H1 (cell line): ENCODE measurements at regions not wholly inside any gene's neighbourhood (a gene's known extent, or its start where the extent isn't known, plus 50 kb on each side); places are given as distances from the start of the nearest gene placed in this dataset.

Experiments
- CTCF ChIA-PET: fragments of 300-600 bp; sonication (Branson Sonifier 250); formaldehyde crosslinking; loops from one replicate; lab custom pipeline; 2021; ENCODE audit not compliant: partially characterized antibody; lab: Charles Lee
- POLR2A ChIA-PET: fragments of 300-600 bp; sonication (Branson Sonifier 250); formaldehyde crosslinking; loops from one replicate; lab custom pipeline; 2021; ENCODE audit warnings: inconsistent platforms; ENCODE audit not compliant: partially characterized antibody; lab: Charles Lee
- DNase-seq, 2 experiments: peaks; one replicate each; pipeline versions ENCODE4 v3.0.0 to v3.0.0-alpha.2; 2010 to 2022; ENCODE audit warnings: low spot score in 2 of 2, low read depth in 1 of 2, mixed read lengths in 1 of 2
- FAIRE-seq: peaks from 2 replicates; lab custom pipeline; 2011; peaks lifted over from hg19 to GRCh38; lab: Jason Lieb, UNC
- H2AFZ ChIP-seq: 2 replicates; pipeline ENCODE4 v1.8.1; 2012; ENCODE audit warnings: low read length, inconsistent platforms
- H2AK5ac ChIP-seq: 2 replicates; pipeline ENCODE4 v1.6.1; 2013; ENCODE audit warnings: low read depth, low read length
- H2BK120ac ChIP-seq: replicated peaks from 2 replicates; pipeline ENCODE3; 2013; ENCODE audit warnings: low read depth, low read length, inconsistent platforms
- H2BK12ac ChIP-seq: 2 replicates; pipeline ENCODE4 v1.6.1; 2013; ENCODE audit warnings: low read depth, low read length
- H2BK15ac ChIP-seq: 2 replicates; pipeline ENCODE4 v1.6.1; 2013; ENCODE audit warnings: low read length
- H2BK20ac ChIP-seq: 2 replicates; pipeline ENCODE4 v1.6.1; 2013; ENCODE audit warnings: low read length
- H2BK5ac ChIP-seq: 2 replicates; pipeline ENCODE4 v1.6.1; 2013; ENCODE audit warnings: low read depth, low read length
- H3K14ac ChIP-seq: 2 replicates; pipeline ENCODE4 v1.6.1; 2013; ENCODE audit warnings: inconsistent platforms; ENCODE audit not compliant: insufficient read length
- H3K18ac ChIP-seq: 2 replicates; pipeline ENCODE4 v1.6.1; 2013; ENCODE audit warnings: low read length; ENCODE audit errors: extremely low read depth
- H3K23ac ChIP-seq: 2 replicates; pipeline ENCODE4 v1.6.1; 2013; ENCODE audit warnings: inconsistent platforms; ENCODE audit not compliant: insufficient read length
- H3K23me2 ChIP-seq: 2 replicates; pipeline ENCODE4 v1.6.1; 2013; ENCODE audit warnings: low read depth, low read length
- H3K27ac ChIP-seq: 2 replicates; pipeline ENCODE4 v1.6.1; 2011; ENCODE audit warnings: low read depth, low read length, inconsistent platforms
- H3K27me3 ChIP-seq, 4 experiments: replicated peaks in 1 of 4; 1 replicate in 1 of 4; 2 replicates in 3 of 4; pipeline versions ENCODE4 v1.6.1 to v1.8.1; 2011 to 2013; ENCODE audit warnings: low read length in 3 of 4, mild to moderate bottlenecking in 3 of 4, inconsistent platforms in 2 of 4, mixed read lengths in 2 of 4, moderate library complexity in 1 of 4; ENCODE audit not compliant: control insufficient read depth in 3 of 4, insufficient read depth in 3 of 4; ENCODE audit errors: extremely low read depth in 1 of 4
- H3K36me3 ChIP-seq, 4 experiments: 2 replicates each; pipeline versions ENCODE4 v1.6.1 to v1.8.1; 2011 to 2013; ENCODE audit warnings: mild to moderate bottlenecking in 4 of 4, low read length in 3 of 4, moderate library complexity in 2 of 4, control low read depth in 1 of 4, inconsistent platforms in 1 of 4; ENCODE audit not compliant: insufficient read depth in 4 of 4, control insufficient read depth in 2 of 4
- H3K4ac ChIP-seq: replicated peaks from 2 replicates; pipeline ENCODE3; 2013; ENCODE audit warnings: low read length, low read depth, mixed read lengths, inconsistent platforms; ENCODE audit not compliant: insufficient read length
- H3K4me1 ChIP-seq, 4 experiments: replicated peaks in 1 of 4; 1 replicate in 1 of 4; 2 replicates in 3 of 4; pipeline versions ENCODE4 v1.6.1 to v1.8.1; 2011 to 2013; ENCODE audit warnings: low read length in 3 of 4, inconsistent platforms in 2 of 4, mixed read lengths in 1 of 4; ENCODE audit not compliant: insufficient read depth in 4 of 4, control insufficient read depth in 3 of 4
- H3K4me2 ChIP-seq, 2 experiments: 2 replicates each; pipeline versions ENCODE4 v1.6.1 to v1.8.1; 2011 to 2013; ENCODE audit warnings: low read depth in 2 of 2, low read length in 2 of 2, control low read depth in 1 of 2, inconsistent platforms in 1 of 2, mild to moderate bottlenecking in 1 of 2; ENCODE audit not compliant: insufficient read depth in 1 of 2
- H3K4me3 ChIP-seq, 4 experiments: fragments of 200-600, 300-600 bp in 1 of 4; sonication (generic), shearing (Covaris generic), sonication (Bioruptor Twin) in 1 of 4; 2 replicates each; pipeline versions ENCODE4 v1.5.1 to v1.8.1; 2011 to 2016; ENCODE audit warnings: low read length in 4 of 4, low read depth in 3 of 4, control low read depth in 2 of 4, inconsistent platforms in 2 of 4, mild to moderate bottlenecking in 2 of 4, mixed read lengths in 1 of 4, moderate library complexity in 1 of 4; ENCODE audit not compliant: insufficient read depth in 2 of 4; ENCODE audit errors: extremely low read depth in 1 of 4
- H3K56ac ChIP-seq: replicated peaks from 2 replicates; pipeline ENCODE3; 2013; ENCODE audit warnings: low read depth, mild to moderate bottlenecking, mixed read lengths, low read length, inconsistent platforms; ENCODE audit not compliant: insufficient read length
- H3K79me1 ChIP-seq: 2 replicates; pipeline ENCODE4 v1.6.1; 2013; ENCODE audit warnings: low read depth, low read length, control low read depth
- H3K79me2 ChIP-seq, 2 experiments: 2 replicates each; pipeline versions ENCODE4 v1.6.1 to v1.8.1; 2012 to 2013; ENCODE audit warnings: low read length in 2 of 2, mild to moderate bottlenecking in 2 of 2, inconsistent platforms in 1 of 2; ENCODE audit not compliant: insufficient read depth in 2 of 2, control insufficient read depth in 1 of 2
- H3K9ac ChIP-seq, 4 experiments: replicated peaks in 1 of 4; 1 replicate in 1 of 4; 2 replicates in 3 of 4; pipeline versions ENCODE4 v1.6.1 to v1.8.1; 2011 to 2013; ENCODE audit warnings: low read depth in 3 of 4, low read length in 3 of 4, control low read depth in 2 of 4, mild to moderate bottlenecking in 2 of 4, moderate library complexity in 2 of 4, inconsistent platforms in 1 of 4; ENCODE audit errors: extremely low read depth in 1 of 4
- H3K9me3 ChIP-seq, 2 experiments: 2 replicates each; pipeline versions ENCODE4 v1.6.1 to v1.8.1; 2012 to 2013; ENCODE audit warnings: mild to moderate bottlenecking in 2 of 2, moderate library complexity in 2 of 2, control low read depth in 1 of 2, inconsistent platforms in 1 of 2, low read depth in 1 of 2, low read length in 1 of 2, mixed read lengths in 1 of 2; ENCODE audit not compliant: insufficient read depth in 2 of 2
- H4K20me1 ChIP-seq, 2 experiments: replicated peaks in 1 of 2; 2 replicates each; pipeline versions ENCODE3 to v1.8.1; 2011 to 2013; ENCODE audit warnings: inconsistent platforms in 2 of 2, low read length in 2 of 2, mild to moderate bottlenecking in 1 of 2; ENCODE audit not compliant: insufficient read depth in 2 of 2, control insufficient read depth in 1 of 2
- H4K5ac ChIP-seq: 2 replicates; pipeline ENCODE4 v1.6.1; 2013; ENCODE audit warnings: low read length, low read depth, mixed read lengths, inconsistent platforms; ENCODE audit not compliant: insufficient read length
- H4K8ac ChIP-seq: 2 replicates; pipeline ENCODE4 v1.8.0; 2013; ENCODE audit warnings: mild to moderate bottlenecking, moderate library complexity, low read length, inconsistent platforms; ENCODE audit not compliant: insufficient read depth; ENCODE audit errors: extremely low read depth
- H4K91ac ChIP-seq: replicated peaks from 2 replicates; pipeline ENCODE3; 2013; ENCODE audit warnings: low read length, mixed read lengths, inconsistent platforms; ENCODE audit not compliant: insufficient read length
- CBX8 ChIP-seq: fragments of 300-800, 300-1000 bp; sonication (generic); IDR thresholded peaks from 2 replicates; pipeline ENCODE4 v1.7.1; 2016; ENCODE audit warnings: low read depth, low read length, borderline replicate concordance
- CHD1 ChIP-seq: IDR thresholded peaks from 2 replicates; pipeline ENCODE4 v1.6.1; 2012; ENCODE audit warnings: low read depth, low read length, improper control_type of control experiment
- EP300 ChIP-seq, 2 experiments: IDR thresholded peaks; 1 replicate in 1 of 2; 2 replicates in 1 of 2; pipeline ENCODE4 v1.6.1; 2011 to 2012; ENCODE audit warnings: low read depth in 2 of 2, low read length in 2 of 2, mild to moderate bottlenecking in 2 of 2, borderline replicate concordance in 1 of 2, inconsistent platforms in 1 of 2, moderate library complexity in 1 of 2
- HDAC2 ChIP-seq, 2 experiments: fragments of 300-600 bp in 1 of 2; sonication (generic) in 1 of 2; IDR thresholded peaks; 2 replicates each; pipeline ENCODE4 v1.6.1; 2011 to 2012; ENCODE audit warnings: low read depth in 2 of 2, low read length in 2 of 2, mild to moderate bottlenecking in 2 of 2, moderate library complexity in 2 of 2, borderline replicate concordance in 1 of 2, inconsistent platforms in 1 of 2
- JUND ChIP-seq: IDR thresholded peaks from 2 replicates; pipeline ENCODE4 v1.6.1; 2011; ENCODE audit warnings: mild to moderate bottlenecking, improper control_type of control experiment, low read length
- KDM5A ChIP-seq: fragments of 200-600 bp; IDR thresholded peaks from 2 replicates; pipeline ENCODE4 v1.7.1; 2012; ENCODE audit warnings: mild to moderate bottlenecking, low read length, inconsistent platforms, mixed read lengths
- RBBP5 ChIP-seq: IDR thresholded peaks from 2 replicates; pipeline ENCODE4 v1.7.1; 2012; ENCODE audit warnings: low read depth, mild to moderate bottlenecking, inconsistent platforms, low read length, moderate library complexity, borderline replicate concordance
- SAP30 ChIP-seq: fragments of 300-600 bp; sonication (generic); IDR thresholded peaks from 2 replicates; pipeline ENCODE4 v1.7.1; 2012; ENCODE audit warnings: low read length, moderate library complexity, mild to moderate bottlenecking, inconsistent platforms; ENCODE audit not compliant: insufficient read depth, insufficient replicate concordance
- SP1 ChIP-seq: IDR thresholded peaks from 2 replicates; pipeline ENCODE4 v1.6.1; 2011; ENCODE audit warnings: low read depth, low read length
- SP2 ChIP-seq: IDR thresholded peaks from 2 replicates; pipeline ENCODE4 v1.6.1; 2012; ENCODE audit warnings: mild to moderate bottlenecking, low read length, inconsistent platforms
- SP4 ChIP-seq: IDR thresholded peaks from 2 replicates; pipeline ENCODE4 v1.6.1; 2012; ENCODE audit warnings: low read length, inconsistent platforms
- SRF ChIP-seq: IDR thresholded peaks from 2 replicates; pipeline ENCODE4 v1.6.1; 2011; ENCODE audit warnings: mild to moderate bottlenecking, low read depth, low read length, moderate library complexity
- SUZ12 ChIP-seq: fragments of 200-600 bp; sonication (generic); IDR thresholded peaks from 2 replicates; pipeline ENCODE4 v1.6.1; 2012; ENCODE audit warnings: mild to moderate bottlenecking, inconsistent platforms, low read length, moderate library complexity, mixed read lengths
- TAF7 ChIP-seq: optimal IDR thresholded peaks from 2 replicates; pipeline ENCODE3; 2011; ENCODE audit warnings: low read depth, mild to moderate bottlenecking, inconsistent platforms, low read length, moderate library complexity, borderline replicate concordance
- TCF12 ChIP-seq: IDR thresholded peaks from 2 replicates; pipeline ENCODE4 v1.6.1; 2011; ENCODE audit warnings: low read depth, mild to moderate bottlenecking, low read length
- YY1 ChIP-seq: IDR thresholded peaks from 2 replicates; pipeline ENCODE4 v1.6.1; 2011; ENCODE audit warnings: low read depth, mild to moderate bottlenecking, low read length
- WGBS, 2 experiments: shearing (Covaris generic) in 1 of 2; methylation state at CpG; one replicate each; pipeline versions ENCODE4 v1.1.6 to v1.1.7; 2013 to 2015; ENCODE audit warnings: low lambda C conversion rate in 2 of 2, mixed read lengths in 2 of 2, inconsistent platforms in 1 of 2, low coverage in 1 of 2, missing lambda C conversion rate in 1 of 2; ENCODE audit not compliant: insufficient replicate concordance in 2 of 2, insufficient coverage in 1 of 2, insufficient read length in 1 of 2; ENCODE audit errors: extremely low coverage in 1 of 2, missing lambda C conversion rate in 1 of 2; 5-methylcytosine and 5-hydroxymethylcytosine counted together

- H4K8ac ChIP-seq: no peak overlapping the region
- H4K20me1 ChIP-seq: no peaks in the 10 kb centered on the region
- no peak overlapping the region for H2AFZ ChIP-seq
- no peak overlapping the region for H3K4me3 ChIP-seq
- H3K18ac ChIP-seq: no peak overlapping the region
- H4K91ac ChIP-seq: no peak overlapping the region
- no peak overlapping the region for H2BK120ac ChIP-seq
- no peak overlapping the region for H3K27ac ChIP-seq
- ChIA-PET CTCF (no interaction called here), POLR2A (no interaction called here)
- 96% methylated on average over 8 of the region's 8 CpGs; no CpG with 5 or more reads in 1 of the 2 experiments for WGBS, 2 experiments
- no peak overlapping the region for H2BK20ac ChIP-seq
- no peak overlapping the region for H2BK12ac ChIP-seq
- no peak for FAIRE-seq
- H3K9ac ChIP-seq: no peak overlapping the region; a peak in 1 of 7 replicates
- no peaks in the 10 kb centered on the region for H3K79me1 ChIP-seq
- no peak overlapping the region for H3K23ac ChIP-seq
- H2AK5ac ChIP-seq: no peak overlapping the region
- H3K4ac ChIP-seq: no peak overlapping the region
- DNase-seq: no peak
- no peak overlapping the region for H4K5ac ChIP-seq
- no peak overlapping the region for H3K4me2 ChIP-seq
- H2BK5ac ChIP-seq: no peak overlapping the region
- H3K23me2 ChIP-seq: no peaks in the 10 kb centered on the region
- H3K9me3 ChIP-seq: no peaks in the 10 kb centered on the region
- H3K56ac ChIP-seq: no peak overlapping the region
- no peak overlapping the region for H3K14ac ChIP-seq
- H3K4me1 ChIP-seq: no peaks in the 10 kb centered on the region
- H3K27me3 ChIP-seq: no peaks in the 10 kb centered on the region
- H2BK15ac ChIP-seq: no peak overlapping the region
- H3K36me3 ChIP-seq: no peaks in the 10 kb centered on the region
- no peaks in the 10 kb centered on the region for H3K79me2 ChIP-seq
- no peak for TF ChIP-seq CBX8
- no peak for TF ChIP-seq SAP30
- TF ChIP-seq TCF12: no peak
- no peak for TF ChIP-seq KDM5A
- no peak for TF ChIP-seq HDAC2 (IDR thresholded peaks at IDR 0.05; ENCODE audit: borderline replicate concordance in 1 of 2, low read depth in 2 of 2, low read length in 2 of 2)
- TF ChIP-seq TAF7: no peak
- no peak for TF ChIP-seq CHD1
- no peak for TF ChIP-seq SP1
- TF ChIP-seq SP4: no peak
- no peak for TF ChIP-seq SRF
- no peak for TF ChIP-seq EP300 (IDR thresholded peaks at IDR 0.05; ENCODE audit: borderline replicate concordance in 1 of 2, low read depth in 2 of 2, low read length in 2 of 2)
- no peak for TF ChIP-seq SUZ12
- no peak for TF ChIP-seq SP2
- TF ChIP-seq JUND: no peak
- no peak for TF ChIP-seq YY1
- TF ChIP-seq RBBP5: no peak
Measured at GRCh38 chr20:48242623-48243022, 457.3 kb upstream of the SULF2 start.
